A549 (cell line): ENCODE measurements at regions not wholly inside any gene's neighbourhood (a gene's known extent, or its start where the extent isn't known, plus 50 kb on each side); places are given as distances from the start of the nearest gene placed in this dataset.

Experiments used
- ATAC-seq, 2 experiments: fragments of 200-7000 bp in 1 of 2; fragments of >200 bp in 1 of 2; cut with Nextera tagmentation in 1 of 2; cut with Tn5 transposase in 1 of 2; 3 replicates each; pipeline versions ENCODE4 v1.8.0 to v1.9.1; 2018 to 2020; ENCODE audit warnings: mild to moderate bottlenecking in 1 of 2, moderate library complexity in 1 of 2
- CTCF ChIA-PET: fragments of 300-600 bp; sonication (Branson Sonifier 250); formaldehyde crosslinking; extraction: SDS; loops from one replicate; lab custom pipeline; 2021; ENCODE audit warnings: antibody characterized with exemption, inconsistent platforms; lab: Yijun Ruan, JAX
- POLR2A ChIA-PET: fragments of 350-600 bp; formaldehyde crosslinking; extraction: SDS; loops from one replicate; lab custom pipeline; 2021; ENCODE audit warnings: antibody characterized with exemption, inconsistent platforms; lab: Yijun Ruan, JAX
- DNase-seq, 2 experiments: peaks; one replicate each; pipeline versions ENCODE4 v3.0.0 to v3.0.0-alpha.2; 2011 to 2016; ENCODE audit warnings: low read depth in 1 of 2, low spot score in 1 of 2
- FAIRE-seq: peaks from 2 replicates; lab custom pipeline; 2011; peaks lifted over from hg19 to GRCh38; lab: Jason Lieb, UNC
- H3K27ac ChIP-seq, 2 experiments: fragments of >200 bp; sonication (Bioruptor Twin); formaldehyde crosslinking; 3 replicates each; pipeline ENCODE4 v1.5.1; 2016 to 2017
- H3K4me1 ChIP-seq: fragments of >200 bp; sonication (Bioruptor Twin); formaldehyde crosslinking; 3 replicates; pipeline ENCODE4 v1.6.1; 2016
- H3K4me2 ChIP-seq: fragments of >200 bp; sonication (Bioruptor Twin); formaldehyde crosslinking; 3 replicates; pipeline ENCODE4 v1.6.1; 2016
- H3K4me3 ChIP-seq: fragments of >200 bp; sonication (Bioruptor Twin); formaldehyde crosslinking; 3 replicates; pipeline ENCODE4 v1.5.1; 2016
- H3K9me3 ChIP-seq: fragments of >200 bp; sonication (Bioruptor Twin); formaldehyde crosslinking; 3 replicates; pipeline ENCODE4 v1.6.1; 2016
- CBX2 ChIP-seq: fragments of 200-600 bp; sonication (generic); IDR thresholded peaks from 2 replicates; pipeline ENCODE4 v1.6.1; 2016; ENCODE audit warnings: low read depth, mild to moderate bottlenecking, borderline replicate concordance
- CHD4 ChIP-seq: fragments of 200-600 bp; sonication (generic); IDR thresholded peaks from 2 replicates; pipeline ENCODE4 v1.6.1; 2016; ENCODE audit warnings: antibody characterized with exemption, mild to moderate bottlenecking, borderline replicate concordance
- EHF ChIP-seq: fragments of 250-450 bp; sonication (Bioruptor Pico); IDR thresholded peaks from 2 replicates; pipeline ENCODE4 v1.5.0; 2020; ENCODE audit warnings: mild to moderate bottlenecking
- EP300 ChIP-seq, 2 experiments: fragments of >200 bp; sonication (Bioruptor Twin); formaldehyde crosslinking; IDR thresholded peaks; 2 replicates in 1 of 2; 3 replicates in 1 of 2; pipeline ENCODE4 v1.6.1; 2016 to 2017
- ESRRA ChIP-seq: fragments of 150-350 bp; IDR thresholded peaks from 2 replicates; pipeline ENCODE4 v1.6.1; 2014; ENCODE audit warnings: mild to moderate bottlenecking, low read length, borderline replicate concordance
- FOSL2 ChIP-seq, 2 experiments: fragments of 450-650 bp in 1 of 2; fragments of >200 bp in 1 of 2; sonication (Bioruptor Twin) in 1 of 2; formaldehyde crosslinking; IDR thresholded peaks; 2 replicates each; pipeline versions ENCODE4 v1.5.0 to v1.6.1; 2016 to 2020; ENCODE audit warnings: mild to moderate bottlenecking in 1 of 2, moderate library complexity in 1 of 2
- FOXS1 ChIP-seq: fragments of 250-450 bp; sonication (Bioruptor Pico); IDR thresholded peaks from 2 replicates; pipeline ENCODE4 v1.5.0; 2020; ENCODE audit warnings: mild to moderate bottlenecking, moderate library complexity
- HOXA7 ChIP-seq: fragments of 250-450 bp; sonication (Bioruptor Pico); IDR thresholded peaks from 2 replicates; pipeline ENCODE4 v1.5.0; 2020; ENCODE audit warnings: mild to moderate bottlenecking, moderate library complexity
- HOXB5 ChIP-seq: fragments of 250-450 bp; sonication (Bioruptor Pico); IDR thresholded peaks from 2 replicates; pipeline ENCODE4 v1.5.0; 2020; ENCODE audit warnings: mild to moderate bottlenecking, moderate library complexity
- JUN ChIP-seq, 2 experiments: fragments of >200 bp; sonication (Bioruptor Twin); formaldehyde crosslinking; IDR thresholded peaks; 2 replicates in 1 of 2; 3 replicates in 1 of 2; pipeline ENCODE4 v1.6.1; 2016 to 2017
- JUNB ChIP-seq: fragments of >200 bp; sonication (Bioruptor Twin); formaldehyde crosslinking; IDR thresholded peaks from 2 replicates; pipeline ENCODE4 v1.6.1; 2016
- KDM1A ChIP-seq: fragments of 200-600 bp; sonication (generic); IDR thresholded peaks from 2 replicates; pipeline ENCODE4 v1.6.1; 2016; ENCODE audit warnings: low read depth, mild to moderate bottlenecking
- MAZ ChIP-seq: fragments of 150-350 bp; IDR thresholded peaks from 2 replicates; pipeline ENCODE4 v1.6.1; 2014; ENCODE audit warnings: antibody characterized with exemption, low read depth, low read length, borderline replicate concordance
- NPAS2 ChIP-seq: fragments of 250-450 bp; sonication (Bioruptor Pico); IDR thresholded peaks from 2 replicates; pipeline ENCODE4 v1.8.0; 2022; ENCODE audit warnings: mild to moderate bottlenecking, moderate library complexity, borderline replicate concordance
- NR3C1 ChIP-seq: fragments of >200 bp; sonication (Bioruptor Twin); formaldehyde crosslinking; IDR thresholded peaks from 3 replicates; pipeline ENCODE4 v1.6.1; 2017
- PHF8 ChIP-seq: fragments of 200-600 bp; sonication (generic); IDR thresholded peaks from 2 replicates; pipeline ENCODE4 v1.6.1; 2016; ENCODE audit warnings: low read depth, mild to moderate bottlenecking, antibody characterized with exemption, moderate library complexity, borderline replicate concordance
- POLR2A ChIP-seq: IDR thresholded peaks from 2 replicates; pipeline ENCODE4 v1.6.1; 2012; ENCODE audit warnings: mild to moderate bottlenecking, low read length
- SMC3 ChIP-seq: fragments of >200 bp; sonication (Bioruptor Twin); formaldehyde crosslinking; IDR thresholded peaks from 3 replicates; pipeline ENCODE4 v1.6.1; 2018; ENCODE audit warnings: inconsistent platforms
- ZC3H11A ChIP-seq: fragments of 450-650 bp; IDR thresholded peaks from 2 replicates; pipeline ENCODE4 v1.6.1; 2014; ENCODE audit warnings: antibody characterized with exemption, mild to moderate bottlenecking
- ZFP36 ChIP-seq: fragments of 450-650 bp; IDR thresholded peaks from 2 replicates; pipeline ENCODE4 v1.6.1; 2014; ENCODE audit warnings: borderline replicate concordance; ENCODE audit not compliant: partially characterized antibody
- WGBS: methylation state at CpG from one replicate; pipeline ENCODE4 v1.1.6; 2017; ENCODE audit errors: missing lambda C conversion rate; 5-methylcytosine and 5-hydroxymethylcytosine counted together
- TF ChIP-seq, protein P1 (sequence below): fragments of 250-450 bp; sonication (Bioruptor Pico); IDR thresholded peaks from 2 replicates; pipeline ENCODE4 v1.5.0; 2020; ENCODE audit warnings: low read depth, mild to moderate bottlenecking, moderate library complexity
- TF ChIP-seq, protein P2 (sequence below): fragments of 250-450 bp; sonication (Bioruptor Pico); IDR thresholded peaks from 2 replicates; pipeline ENCODE4 v1.5.0; 2021; ENCODE audit warnings: mild to moderate bottlenecking, moderate library complexity, borderline replicate concordance
- TF ChIP-seq, protein P3 (sequence below): fragments of >200 bp; sonication (Bioruptor Twin); formaldehyde crosslinking; IDR thresholded peaks from 2 replicates; pipeline ENCODE4 v1.6.1; 2016
- TF ChIP-seq, protein P4 (sequence below): fragments of >200 bp; sonication (Bioruptor Twin); formaldehyde crosslinking; IDR thresholded peaks from 3 replicates; pipeline ENCODE4 v1.6.1; 2016
- TF ChIP-seq, protein P5 (sequence below): IDR thresholded peaks from 2 replicates; pipeline ENCODE4 v1.6.1; 2012; ENCODE audit warnings: low read depth, borderline replicate concordance
- TF ChIP-seq, protein P6 (sequence below): fragments of >200 bp; sonication (Bioruptor Twin); formaldehyde crosslinking; IDR thresholded peaks from 3 replicates; pipeline ENCODE4 v1.5.1; 2016
- TF ChIP-seq, protein P7 (sequence below): fragments of 450-650 bp; IDR thresholded peaks from 2 replicates; pipeline ENCODE4 v1.6.1; 2014; ENCODE audit warnings: antibody characterized with exemption

DNA sequence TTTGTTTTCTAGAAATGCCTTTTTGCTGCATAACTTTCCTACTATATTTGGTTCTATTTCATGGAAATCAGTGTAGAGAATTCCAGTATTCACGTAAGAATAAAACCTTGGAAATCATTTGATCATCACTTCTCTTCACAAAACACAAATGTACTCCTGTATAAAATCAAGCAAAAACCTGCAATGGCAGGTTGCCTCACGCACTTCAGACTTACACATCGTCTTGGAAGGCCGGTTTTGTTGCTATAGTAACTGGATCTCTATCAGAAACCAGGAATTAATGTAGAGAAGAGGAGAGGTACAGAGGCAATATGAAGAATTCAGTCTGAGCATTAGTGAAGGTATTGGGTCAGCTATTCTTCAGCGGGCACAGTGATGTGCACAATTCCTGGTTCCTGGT is 370.7 kb upstream of the CYRIA start:
- TF ChIP-seq JUN (IDR thresholded peaks at IDR 0.05) (no peak), HOXB5 (no peak), FOSL2 (IDR thresholded peaks at IDR 0.05) (no peak), FOSL2 (CRISPR knock-in tag; IDR thresholded peaks at IDR 0.05) (no peak), POLR2A (no peak), ZFP36 (no peak), HOXA7 (CRISPR knock-in tag) (no peak), MAZ (no peak), SMC3 (no peak), FOXS1 (no peak), EHF (no peak), CHD4 (no peak), NR3C1 (no peak), PHF8 (no peak), CBX2 (no peak), KDM1A (no peak)
- TF ChIP-seq, protein P1, sequence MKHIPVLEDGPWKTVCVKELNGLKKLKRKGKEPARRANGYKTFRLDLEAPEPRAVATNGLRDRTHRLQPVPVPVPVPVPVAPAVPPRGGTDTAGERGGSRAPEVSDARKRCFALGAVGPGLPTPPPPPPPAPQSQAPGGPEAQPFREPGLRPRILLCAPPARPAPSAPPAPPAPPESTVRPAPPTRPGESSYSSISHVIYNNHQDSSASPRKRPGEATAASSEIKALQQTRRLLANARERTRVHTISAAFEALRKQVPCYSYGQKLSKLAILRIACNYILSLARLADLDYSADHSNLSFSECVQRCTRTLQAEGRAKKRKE (CRISPR knock-in tag) = no peak
- TF ChIP-seq, protein P2, sequence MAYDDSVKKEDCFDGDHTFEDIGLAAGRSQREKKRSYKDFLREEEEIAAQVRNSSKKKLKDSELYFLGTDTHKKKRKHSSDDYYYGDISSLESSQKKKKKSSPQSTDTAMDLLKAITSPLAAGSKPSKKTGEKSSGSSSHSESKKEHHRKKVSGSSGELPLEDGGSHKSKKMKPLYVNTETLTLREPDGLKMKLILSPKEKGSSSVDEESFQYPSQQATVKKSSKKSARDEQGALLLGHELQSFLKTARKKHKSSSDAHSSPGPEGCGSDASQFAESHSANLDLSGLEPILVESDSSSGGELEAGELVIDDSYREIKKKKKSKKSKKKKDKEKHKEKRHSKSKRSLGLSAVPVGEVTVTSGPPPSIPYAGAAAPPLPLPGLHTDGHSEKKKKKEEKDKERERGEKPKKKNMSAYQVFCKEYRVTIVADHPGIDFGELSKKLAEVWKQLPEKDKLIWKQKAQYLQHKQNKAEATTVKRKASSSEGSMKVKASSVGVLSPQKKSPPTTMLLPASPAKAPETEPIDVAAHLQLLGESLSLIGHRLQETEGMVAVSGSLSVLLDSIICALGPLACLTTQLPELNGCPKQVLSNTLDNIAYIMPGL (CRISPR knock-in tag) = no peak
- TF ChIP-seq, protein P3, sequence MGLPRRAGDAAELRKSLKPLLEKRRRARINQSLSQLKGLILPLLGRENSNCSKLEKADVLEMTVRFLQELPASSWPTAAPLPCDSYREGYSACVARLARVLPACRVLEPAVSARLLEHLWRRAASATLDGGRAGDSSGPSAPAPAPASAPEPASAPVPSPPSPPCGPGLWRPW = no peak
- TF ChIP-seq, protein P4, sequence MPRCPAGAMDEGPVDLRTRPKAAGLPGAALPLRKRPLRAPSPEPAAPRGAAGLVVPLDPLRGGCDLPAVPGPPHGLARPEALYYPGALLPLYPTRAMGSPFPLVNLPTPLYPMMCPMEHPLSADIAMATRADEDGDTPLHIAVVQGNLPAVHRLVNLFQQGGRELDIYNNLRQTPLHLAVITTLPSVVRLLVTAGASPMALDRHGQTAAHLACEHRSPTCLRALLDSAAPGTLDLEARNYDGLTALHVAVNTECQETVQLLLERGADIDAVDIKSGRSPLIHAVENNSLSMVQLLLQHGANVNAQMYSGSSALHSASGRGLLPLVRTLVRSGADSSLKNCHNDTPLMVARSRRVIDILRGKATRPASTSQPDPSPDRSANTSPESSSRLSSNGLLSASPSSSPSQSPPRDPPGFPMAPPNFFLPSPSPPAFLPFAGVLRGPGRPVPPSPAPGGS = no peak
- TF ChIP-seq, protein P5, sequence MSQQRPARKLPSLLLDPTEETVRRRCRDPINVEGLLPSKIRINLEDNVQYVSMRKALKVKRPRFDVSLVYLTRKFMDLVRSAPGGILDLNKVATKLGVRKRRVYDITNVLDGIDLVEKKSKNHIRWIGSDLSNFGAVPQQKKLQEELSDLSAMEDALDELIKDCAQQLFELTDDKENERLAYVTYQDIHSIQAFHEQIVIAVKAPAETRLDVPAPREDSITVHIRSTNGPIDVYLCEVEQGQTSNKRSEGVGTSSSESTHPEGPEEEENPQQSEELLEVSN = no peak
- TF ChIP-seq, all 56 proteins: peak for 0
- no peaks in the 10 kb centered on the region; the same call in 2 of the 3 replicates for H3K9me3 ChIP-seq
- no peak overlapping the region for H3K4me2 ChIP-seq
- no peak overlapping the region for H3K27ac ChIP-seq
- POLR2A ChIA-PET = no interaction called here
- DNase-seq (no peak), FAIRE-seq (no peak), ATAC-seq (no peak)
- 10% methylated on average over 5 of the region's 5 CpGs for WGBS
- H3K4me1 ChIP-seq = no peaks in the 10 kb centered on the region
- H3K4me3 ChIP-seq = no peak overlapping the region
- CTCF ChIA-PET = no interaction called here

DNA sequence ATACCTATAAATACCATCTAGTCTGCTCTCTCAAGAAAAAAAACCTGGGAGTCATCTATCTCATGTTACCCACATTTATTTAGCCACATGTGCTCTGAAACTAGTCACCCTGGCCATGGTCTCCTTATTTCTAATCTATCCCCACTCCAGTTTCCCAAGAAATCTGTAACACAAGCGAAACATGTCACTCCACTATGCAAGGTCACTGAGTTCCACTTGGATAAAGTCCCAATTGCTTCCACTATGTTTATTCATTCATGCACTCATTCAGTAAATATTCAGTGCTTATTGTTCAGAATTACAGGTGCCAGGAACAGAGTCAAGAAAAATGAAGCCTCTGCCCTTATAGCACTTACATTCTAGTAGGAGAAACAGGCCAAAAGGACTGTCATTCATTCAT is 369.4 kb upstream of the CYRIA start:
- ChIA-PET CTCF (no interaction called here), POLR2A (no interaction called here)
- Histone ChIP-seq H3K27ac (no peak overlapping the region), H3K4me2 (no peak overlapping the region), H3K9me3 (no peaks in the 10 kb centered on the region; the same call in 2 of the 3 replicates), H3K4me3 (no peak overlapping the region), H3K4me1 (no peaks in the 10 kb centered on the region)
- ATAC-seq (no peak), FAIRE-seq (no peak), DNase-seq (no peak)
- 3% methylated on average over 1 of the region's 1 CpG for WGBS
- TF ChIP-seq, protein P2 (CRISPR knock-in tag) = no peak
- TF ChIP-seq, protein P1 (CRISPR knock-in tag) = no peak
- no peak for TF ChIP-seq ZFP36
- TF ChIP-seq, protein P6, sequence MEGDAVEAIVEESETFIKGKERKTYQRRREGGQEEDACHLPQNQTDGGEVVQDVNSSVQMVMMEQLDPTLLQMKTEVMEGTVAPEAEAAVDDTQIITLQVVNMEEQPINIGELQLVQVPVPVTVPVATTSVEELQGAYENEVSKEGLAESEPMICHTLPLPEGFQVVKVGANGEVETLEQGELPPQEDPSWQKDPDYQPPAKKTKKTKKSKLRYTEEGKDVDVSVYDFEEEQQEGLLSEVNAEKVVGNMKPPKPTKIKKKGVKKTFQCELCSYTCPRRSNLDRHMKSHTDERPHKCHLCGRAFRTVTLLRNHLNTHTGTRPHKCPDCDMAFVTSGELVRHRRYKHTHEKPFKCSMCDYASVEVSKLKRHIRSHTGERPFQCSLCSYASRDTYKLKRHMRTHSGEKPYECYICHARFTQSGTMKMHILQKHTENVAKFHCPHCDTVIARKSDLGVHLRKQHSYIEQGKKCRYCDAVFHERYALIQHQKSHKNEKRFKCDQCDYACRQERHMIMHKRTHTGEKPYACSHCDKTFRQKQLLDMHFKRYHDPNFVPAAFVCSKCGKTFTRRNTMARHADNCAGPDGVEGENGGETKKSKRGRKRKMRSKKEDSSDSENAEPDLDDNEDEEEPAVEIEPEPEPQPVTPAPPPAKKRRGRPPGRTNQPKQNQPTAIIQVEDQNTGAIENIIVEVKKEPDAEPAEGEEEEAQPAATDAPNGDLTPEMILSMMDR = no peak
- TF ChIP-seq ESRRA = no peak
- no peak for TF ChIP-seq JUN (IDR thresholded peaks at IDR 0.05)
- TF ChIP-seq, protein P7, sequence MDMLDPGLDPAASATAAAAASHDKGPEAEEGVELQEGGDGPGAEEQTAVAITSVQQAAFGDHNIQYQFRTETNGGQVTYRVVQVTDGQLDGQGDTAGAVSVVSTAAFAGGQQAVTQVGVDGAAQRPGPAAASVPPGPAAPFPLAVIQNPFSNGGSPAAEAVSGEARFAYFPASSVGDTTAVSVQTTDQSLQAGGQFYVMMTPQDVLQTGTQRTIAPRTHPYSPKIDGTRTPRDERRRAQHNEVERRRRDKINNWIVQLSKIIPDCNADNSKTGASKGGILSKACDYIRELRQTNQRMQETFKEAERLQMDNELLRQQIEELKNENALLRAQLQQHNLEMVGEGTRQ = no peak
- TF ChIP-seq EP300 (IDR thresholded peaks at IDR 0.05) = no peak
- no peak for TF ChIP-seq NPAS2
- no peak for TF ChIP-seq ZC3H11A
- TF ChIP-seq, protein P3 = no peak
- TF ChIP-seq JUNB = no peak
- TF ChIP-seq EHF = no peak
- TF ChIP-seq HOXA7 (CRISPR knock-in tag) = no peak
- TF ChIP-seq HOXB5 = no peak
